Karpas-422 (cell line): ENCODE measurements at regions not wholly inside any gene's neighbourhood (a gene's known extent, or its start where the extent isn't known, plus 50 kb on each side); places are given as distances from the start of the nearest gene placed in this dataset.

ENCODE experiments used
- DNase-seq: peaks from one replicate; pipeline ENCODE4 v3.0.0-alpha.2; 2015
- H2AFZ ChIP-seq: fragments of 200-600 bp; sonication (generic); 2 replicates; pipeline ENCODE4 v1.6.1; 2014; ENCODE audit warnings: antibody characterized with exemption, low read length, mixed read lengths
- H3K27ac ChIP-seq: fragments of 200-600 bp; sonication (generic); 2 replicates; pipeline ENCODE4 v1.5.1; 2014; ENCODE audit warnings: mild to moderate bottlenecking, low read length, moderate library complexity
- H3K27me3 ChIP-seq: fragments of 200-600 bp; sonication (generic); 2 replicates; pipeline ENCODE4 v1.6.1; 2014; ENCODE audit warnings: low read length, mixed read lengths
- H3K36me3 ChIP-seq: fragments of 200-600 bp; sonication (generic); 2 replicates; pipeline ENCODE4 v1.6.1; 2014; ENCODE audit warnings: low read length, mixed read lengths; ENCODE audit not compliant: insufficient read depth
- H3K4me1 ChIP-seq: fragments of 200-600 bp; sonication (generic); 2 replicates; pipeline ENCODE4 v1.6.1; 2014; ENCODE audit warnings: mild to moderate bottlenecking, low read length, mixed read lengths
- H3K4me2 ChIP-seq: fragments of 200-600 bp; sonication (generic); 2 replicates; pipeline ENCODE4 v1.6.1; 2014; ENCODE audit warnings: low read length, low read depth, mild to moderate bottlenecking; ENCODE audit not compliant: poor library complexity, severe bottlenecking
- H3K4me3 ChIP-seq: fragments of 200-600 bp; sonication (generic); 2 replicates; pipeline ENCODE4 v1.5.1; 2014; ENCODE audit warnings: mild to moderate bottlenecking, antibody characterized with exemption, low read length, mixed read lengths
- H3K79me2 ChIP-seq: fragments of 200-600 bp; sonication (generic); 2 replicates; pipeline ENCODE4 v1.6.1; 2014; ENCODE audit warnings: mild to moderate bottlenecking, low read length, mixed read lengths
- H3K9ac ChIP-seq: fragments of 200-600 bp; sonication (generic); 2 replicates; pipeline ENCODE4 v1.6.0; 2014; ENCODE audit warnings: low read length
- H3K9me2 ChIP-seq: fragments of 200-600 bp; sonication (generic), shearing (Covaris generic); replicated peaks from 2 replicates; pipeline ENCODE4 v1.6.0; 2014; ENCODE audit warnings: mild to moderate bottlenecking, low read length, moderate library complexity; ENCODE audit not compliant: insufficient read depth
- H3K9me3 ChIP-seq: fragments of 300-700, 200-600 bp; sonication (generic); 2 replicates; pipeline ENCODE4 v1.6.1; 2014; ENCODE audit warnings: low read length, mixed read lengths
- H4K20me1 ChIP-seq: fragments of 200-600 bp; sonication (generic); 2 replicates; pipeline ENCODE4 v1.6.1; 2014; ENCODE audit warnings: mild to moderate bottlenecking, antibody characterized with exemption, low read length, low read depth; ENCODE audit not compliant: insufficient read depth

- no peaks in the 10 kb centered on the region for H3K9me2 ChIP-seq
- peak; percentile 64 for DNase-seq
- H4K20me1 ChIP-seq = no peaks in the 10 kb centered on the region
- no peaks in the 10 kb centered on the region for H3K9me3 ChIP-seq
- no peak overlapping the region for H3K4me3 ChIP-seq
- H3K4me2 ChIP-seq = peak overlapping the region; percentile 40
- H3K36me3 ChIP-seq = no peaks in the 10 kb centered on the region
- H3K79me2 ChIP-seq = no peaks in the 10 kb centered on the region
- H3K9ac ChIP-seq = peak overlapping the region; percentile 5; the same call in 1 of the 2 replicates
- H3K4me1 ChIP-seq = peaks cover 45% of the 10 kb centered on the region
- 0 out of 2 replicates have a peak overlapping the region, but pooled peaks have one; percentile 3 for H3K27ac ChIP-seq
- H2AFZ ChIP-seq = peak overlapping the region; percentile 55
- no peaks in the 10 kb centered on the region for H3K27me3 ChIP-seq
These were observed 91.7 kb upstream of the FUT8 start for GRCh38 chr14:65320661-65321308.

DNA sequence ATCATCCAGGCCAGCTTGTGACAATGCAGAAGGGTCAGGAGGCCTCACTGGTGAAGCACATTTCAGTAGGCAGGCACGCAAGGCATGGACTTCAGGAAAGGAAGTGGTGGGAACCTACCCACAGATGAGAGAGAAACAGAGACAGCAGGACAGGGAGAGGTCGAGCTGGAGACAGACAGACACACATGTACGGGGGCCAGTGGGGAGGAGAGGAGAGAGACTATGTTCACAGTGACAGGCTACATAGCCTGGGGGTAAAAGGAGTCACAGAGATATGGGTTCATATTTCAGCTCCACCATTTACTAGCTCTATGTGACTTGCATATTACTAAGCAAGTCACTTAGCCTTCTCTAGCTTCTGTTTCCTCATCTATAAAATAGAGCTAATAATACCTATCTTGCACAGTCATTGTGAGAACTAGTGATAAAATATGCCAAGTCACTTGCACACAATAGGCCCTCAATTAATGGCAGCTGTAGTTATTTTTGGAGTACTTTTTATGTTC lies 91.1 kb upstream of the FUT8 start:
- no peaks in the 10 kb centered on the region for H3K27me3 ChIP-seq
- no peaks in the 10 kb centered on the region for H3K36me3 ChIP-seq
- peaks cover 45% of the 10 kb centered on the region for H3K4me1 ChIP-seq
- H2AFZ ChIP-seq = peak overlapping the region; percentile 55
- H4K20me1 ChIP-seq = no peaks in the 10 kb centered on the region
- H3K9me2 ChIP-seq = no peaks in the 10 kb centered on the region
- H3K9ac ChIP-seq = peak overlapping the region; percentile 5; the same call in 1 of the 2 replicates
- DNase-seq = no peak
- no peak overlapping the region for H3K4me3 ChIP-seq
- no peaks in the 10 kb centered on the region for H3K9me3 ChIP-seq
- H3K27ac ChIP-seq = no peak overlapping the region
- no peaks in the 10 kb centered on the region for H3K79me2 ChIP-seq
- H3K4me2 ChIP-seq = peak overlapping the region; percentile 40

DNA sequence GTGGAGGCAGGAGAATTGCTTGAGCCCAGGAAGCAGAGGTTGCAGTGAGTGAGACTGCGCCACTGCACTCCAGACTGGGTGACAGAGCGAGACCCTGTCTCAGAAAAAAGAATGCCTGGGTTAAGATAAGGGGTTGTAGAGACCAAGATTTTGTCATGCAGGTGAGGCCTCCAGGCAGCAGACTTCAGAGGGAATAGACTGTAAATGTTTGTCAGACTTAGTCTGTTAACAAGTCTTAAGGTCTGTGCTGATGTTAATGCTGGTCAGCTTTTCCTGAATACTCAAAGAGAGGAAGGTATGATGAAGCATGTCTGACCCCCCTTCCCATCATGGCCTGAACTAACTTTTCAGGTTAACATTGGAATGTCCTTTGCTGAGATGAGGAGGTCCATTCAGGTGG lies 83.0 kb upstream of the FUT8 start:
- Histone ChIP-seq H3K4me1 (peaks cover 57% of the 10 kb centered on the region), H3K9ac (peak overlapping the region; percentile 51), H2AFZ (peak overlapping the region; percentile 39), H3K27me3 (no peaks in the 10 kb centered on the region), H3K4me3 (peak overlapping the region; percentile 56), H3K9me2 (no peaks in the 10 kb centered on the region), H3K9me3 (no peaks in the 10 kb centered on the region), H4K20me1 (no peaks in the 10 kb centered on the region), H3K4me2 (peak overlapping the region; percentile 74), H3K27ac (peak overlapping the region; percentile 86), H3K36me3 (no peaks in the 10 kb centered on the region), H3K79me2 (no peaks in the 10 kb centered on the region)
- no peak for DNase-seq

GRCh38 chr14:65329911-65330310 lies 82.6 kb upstream of the FUT8 start:
- Histone ChIP-seq H3K27me3 (no peaks in the 10 kb centered on the region), H3K4me1 (peaks cover 61% of the 10 kb centered on the region), H3K4me3 (peak overlapping the region; percentile 56), H2AFZ (peak overlapping the region; percentile 39), H4K20me1 (no peaks in the 10 kb centered on the region), H3K9me3 (no peaks in the 10 kb centered on the region), H3K9ac (peak overlapping the region; percentile 51), H3K79me2 (no peaks in the 10 kb centered on the region), H3K27ac (peak overlapping the region; percentile 86), H3K4me2 (peak overlapping the region; percentile 74), H3K36me3 (no peaks in the 10 kb centered on the region), H3K9me2 (no peaks in the 10 kb centered on the region)
- peak; percentile 88 for DNase-seq

GRCh38 chr14:65330416-65330815 lies 82.1 kb upstream of the FUT8 start:
- peak overlapping the region; percentile 51 for H3K9ac ChIP-seq
- H3K27ac ChIP-seq = peak overlapping the region; percentile 86
- no peaks in the 10 kb centered on the region for H4K20me1 ChIP-seq
- peak overlapping the region; percentile 39 for H2AFZ ChIP-seq
- peaks cover 64% of the 10 kb centered on the region for H3K4me1 ChIP-seq
- H3K9me3 ChIP-seq = no peaks in the 10 kb centered on the region
- no peaks in the 10 kb centered on the region for H3K79me2 ChIP-seq
- H3K4me3 ChIP-seq = peak overlapping the region; percentile 56
- no peaks in the 10 kb centered on the region for H3K36me3 ChIP-seq
- no peaks in the 10 kb centered on the region for H3K27me3 ChIP-seq
- peak overlapping the region; percentile 74 for H3K4me2 ChIP-seq
- no peaks in the 10 kb centered on the region for H3K9me2 ChIP-seq
- DNase-seq = no peak

DNA sequence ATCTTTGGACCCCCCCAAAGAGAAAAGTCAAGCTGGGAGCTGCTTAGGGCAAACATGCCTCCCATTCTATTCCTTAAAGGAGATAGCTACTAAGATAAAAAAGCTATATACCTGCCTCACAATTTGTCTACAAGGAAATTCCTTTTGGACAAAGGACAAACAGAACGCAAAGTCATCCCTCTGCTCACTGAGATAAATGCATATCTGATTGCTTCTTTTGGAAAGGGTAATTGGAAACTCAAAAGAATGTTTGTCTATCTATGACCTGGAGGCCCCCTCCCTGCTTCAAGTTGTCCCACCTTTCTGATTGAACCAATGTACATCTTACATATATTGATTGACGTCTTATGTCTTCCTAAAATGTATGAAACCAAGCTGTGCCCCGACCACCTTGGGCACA lies 80.9 kb upstream of the FUT8 start:
- H3K4me2 ChIP-seq = peak overlapping the region; percentile 54
- 0 out of 2 replicates have a peak overlapping the region, but pooled peaks have one; percentile 21 for H3K4me3 ChIP-seq
- H3K36me3 ChIP-seq = no peaks in the 10 kb centered on the region
- peak overlapping the region; percentile 60; the same call in 1 of the 2 replicates for H2AFZ ChIP-seq
- H3K9me2 ChIP-seq = no peaks in the 10 kb centered on the region
- H3K9ac ChIP-seq = no peak overlapping the region
- no peaks in the 10 kb centered on the region for H4K20me1 ChIP-seq
- H3K9me3 ChIP-seq = no peaks in the 10 kb centered on the region
- peak overlapping the region; percentile 71; the same call in 1 of the 2 replicates for H3K27ac ChIP-seq
- no peaks in the 10 kb centered on the region for H3K27me3 ChIP-seq
- H3K79me2 ChIP-seq = no peaks in the 10 kb centered on the region
- DNase-seq = no peak
- H3K4me1 ChIP-seq = peaks cover 64% of the 10 kb centered on the region

DNA sequence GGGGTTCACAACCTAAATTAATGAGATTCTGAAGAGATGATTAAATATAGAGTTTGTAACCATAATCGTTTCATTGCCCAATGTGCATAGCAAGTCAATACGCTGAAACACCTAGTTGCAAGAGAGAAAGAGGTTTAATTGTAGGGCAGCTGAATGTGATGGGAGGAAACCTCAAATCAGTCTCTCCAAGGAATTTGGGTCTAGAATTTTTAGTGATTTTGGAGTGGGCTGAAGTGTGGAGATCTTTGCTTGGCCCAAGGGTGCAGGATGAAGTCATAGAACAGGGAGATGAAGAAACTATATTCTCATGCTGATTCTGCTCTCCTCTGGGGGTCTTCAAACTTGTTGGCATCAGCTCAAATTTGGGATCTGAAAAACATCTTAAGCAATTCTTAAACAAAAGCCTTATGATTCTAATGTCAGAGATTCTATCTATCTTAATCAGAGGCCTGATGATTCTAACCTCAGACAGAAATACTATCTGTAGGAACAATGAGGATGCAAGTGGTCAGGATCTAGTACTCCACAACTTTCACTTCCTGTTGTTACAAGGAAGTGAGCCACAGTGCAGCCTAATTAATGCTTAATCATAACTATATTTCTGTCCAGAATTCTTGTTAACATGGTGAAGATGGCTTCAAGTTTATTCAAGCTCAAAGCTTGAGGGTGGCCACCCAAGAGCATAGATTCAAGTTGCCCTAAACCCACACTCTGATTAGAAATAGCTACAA lies 80.2 kb upstream of the FUT8 start:
- H3K79me2 ChIP-seq = no peaks in the 10 kb centered on the region
- DNase-seq = peak; percentile 90
- peak overlapping the region; percentile 54 for H3K4me2 ChIP-seq

More for the DNA sequence above, 80.2 kb upstream of the FUT8 start:
- Histone ChIP-seq H4K20me1 (no peaks in the 10 kb centered on the region), H3K9ac (0 out of 2 replicates have a peak overlapping the region, but pooled peaks have one; percentile 1), H3K4me3 (0 out of 2 replicates have a peak overlapping the region, but pooled peaks have one; percentile 21), H3K36me3 (no peaks in the 10 kb centered on the region), H3K27me3 (no peaks in the 10 kb centered on the region), H3K27ac (peak overlapping the region; percentile 71), H3K4me1 (peaks cover 64% of the 10 kb centered on the region), H3K9me2 (no peaks in the 10 kb centered on the region), H3K9me3 (no peaks in the 10 kb centered on the region), H2AFZ (peak overlapping the region; percentile 60)
